ENCODE measurements at regions not wholly inside any gene's neighbourhood (a gene's known extent, or its start where the extent isn't known, plus 50 kb on each side); places are given as distances from the start of the nearest gene placed in this dataset.

- no TSS peak for BruUV-seq (replicated peaks)
- Histone ChIP-seq H2AFZ (replicated peaks; ENCODE audit: low read length, poor library complexity) (no peak overlapping the region), H4K8ac (ENCODE audit: low read depth in 2 of 2, low read length in 2 of 2) (no peak overlapping the region), H3K4me2 (ENCODE audit: low read depth, low read length) (no peak overlapping the region), H3K4me3 (ENCODE audit: insufficient read depth, low read depth, low read length) (no peak overlapping the region), H4K20me1 (ENCODE audit: insufficient read depth, low read length) (no peaks in the 10 kb centered on the region), H3K9ac (ENCODE audit: low read depth, low read length) (no peak overlapping the region), H3K36me3 (ENCODE audit: control insufficient read depth, insufficient read depth, low read length) (no peaks in the 10 kb centered on the region), H3K14ac (replicated peaks; ENCODE audit: low read depth, low read length) (no peak overlapping the region), H3K56ac (ENCODE audit: extremely low read depth, insufficient read depth, low read length) (no peak overlapping the region), H2BK20ac (ENCODE audit: low read depth, low read length) (no peak overlapping the region), H4K91ac (ENCODE audit: insufficient read depth, low read depth, low read length) (no peak overlapping the region), H3K27me3 (ENCODE audit: control insufficient read depth, insufficient read depth, low read length) (no peaks in the 10 kb centered on the region), H2AK5ac (ENCODE audit: low read depth, low read length) (no peak overlapping the region), H2BK15ac (ENCODE audit: low read depth, low read length) (no peak overlapping the region), H3K4me1 (ENCODE audit: control insufficient read depth, insufficient read depth, low read length) (no peaks in the 10 kb centered on the region), H3K79me1 (ENCODE audit: low read depth in 1 of 2, low read length in 2 of 2) (no peaks in the 10 kb centered on the region), H2BK5ac (ENCODE audit: low read depth, low read length, poor library complexity, severe bottlenecking) (no peak overlapping the region), H4K5ac (ENCODE audit: low read depth, low read length) (no peak overlapping the region), H3K23ac (ENCODE audit: low read depth, low read length) (no peak overlapping the region), H3K4ac (ENCODE audit: low read depth, low read length) (no peak overlapping the region), H3K18ac (ENCODE audit: low read depth, low read length) (no peak overlapping the region), H2BK120ac (ENCODE audit: low read depth, low read length) (no peak overlapping the region), H3K9me1 (ENCODE audit: insufficient read depth, low read length) (no peaks in the 10 kb centered on the region), H3K27ac (ENCODE audit: insufficient read depth, low read length) (no peak overlapping the region), H2AK9ac (replicated peaks; ENCODE audit: low read depth, low read length, poor library complexity) (no peak overlapping the region), H3K9me3 (ENCODE audit: control insufficient read depth, insufficient read depth, low read length) (peaks cover 2% of the 10 kb centered on the region)
- ATAC-seq (ENCODE audit: low read depth) = no peak
- TF ChIP-seq RAD21 (IDR thresholded peaks at IDR 0.05; ENCODE audit: low read length) (no peak), RCOR1 (IDR thresholded peaks at IDR 0.05; ENCODE audit: insufficient replicate concordance, low read length) (no peak), MXI1 (IDR thresholded peaks at IDR 0.05; ENCODE audit: borderline replicate concordance, low read depth, low read length) (no peak), RFX5 (IDR thresholded peaks at IDR 0.05; ENCODE audit: low read depth, low read length) (no peak)
- DNase-seq = no peak
- dilution Hi-C loops (cut with HindIII; ENCODE audit: low sequenced_read_pairs, unreplicated experiment) = no loop called here
- ChIA-PET POLR2A (ENCODE audit: unreplicated experiment) (no interaction called here), CTCF (no interaction called here)
- in situ Hi-C loops (cut with MboI; ENCODE audit: low sequenced_read_pairs) = no loop called here
- WGBS, 2 experiments (ENCODE audit: extremely low coverage in 2 of 2, insufficient read length in 1 of 2) = 100% methylated on average over 1 of the region's 2 CpGs; no CpG with 5 or more reads in 1 of the 2 experiments
- intact Hi-C loops (cut with micrococcal nuclease) = no loop called here
Observed at GRCh38 chr4:96073461-96073860, 233.6 kb downstream of the PDHA2 start.
